ENCODE measurements at regions not wholly inside any gene's neighbourhood (a gene's known extent, or its start where the extent isn't known, plus 50 kb on each side); places are given as distances from the start of the nearest gene placed in this dataset.

DNA sequence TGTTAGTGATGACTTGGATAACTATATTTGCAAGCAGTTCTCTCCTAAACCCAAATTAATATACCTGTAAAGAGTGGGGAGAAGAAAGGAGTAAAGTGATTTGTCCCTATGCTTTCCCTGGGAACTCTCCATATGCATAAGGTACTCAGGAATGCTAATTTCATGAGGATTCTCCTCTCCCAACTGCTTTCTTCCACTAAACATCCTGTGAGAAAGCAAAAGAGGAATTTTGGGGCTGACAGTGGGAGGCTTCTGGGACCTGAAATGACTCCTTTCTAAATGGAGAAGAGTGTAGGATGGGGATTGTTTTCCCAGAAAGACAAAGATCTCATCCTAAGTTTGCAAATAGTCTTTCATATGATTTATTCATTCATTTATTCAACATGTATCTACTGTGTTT is 250.5 kb downstream of the TDRD3 start:
- TF ChIP-seq, protein P1, sequence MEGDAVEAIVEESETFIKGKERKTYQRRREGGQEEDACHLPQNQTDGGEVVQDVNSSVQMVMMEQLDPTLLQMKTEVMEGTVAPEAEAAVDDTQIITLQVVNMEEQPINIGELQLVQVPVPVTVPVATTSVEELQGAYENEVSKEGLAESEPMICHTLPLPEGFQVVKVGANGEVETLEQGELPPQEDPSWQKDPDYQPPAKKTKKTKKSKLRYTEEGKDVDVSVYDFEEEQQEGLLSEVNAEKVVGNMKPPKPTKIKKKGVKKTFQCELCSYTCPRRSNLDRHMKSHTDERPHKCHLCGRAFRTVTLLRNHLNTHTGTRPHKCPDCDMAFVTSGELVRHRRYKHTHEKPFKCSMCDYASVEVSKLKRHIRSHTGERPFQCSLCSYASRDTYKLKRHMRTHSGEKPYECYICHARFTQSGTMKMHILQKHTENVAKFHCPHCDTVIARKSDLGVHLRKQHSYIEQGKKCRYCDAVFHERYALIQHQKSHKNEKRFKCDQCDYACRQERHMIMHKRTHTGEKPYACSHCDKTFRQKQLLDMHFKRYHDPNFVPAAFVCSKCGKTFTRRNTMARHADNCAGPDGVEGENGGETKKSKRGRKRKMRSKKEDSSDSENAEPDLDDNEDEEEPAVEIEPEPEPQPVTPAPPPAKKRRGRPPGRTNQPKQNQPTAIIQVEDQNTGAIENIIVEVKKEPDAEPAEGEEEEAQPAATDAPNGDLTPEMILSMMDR (conservative IDR thresholded peaks at IDR 0.05; ENCODE audit: low read length): no peak
- no peak for TF ChIP-seq EZH2phosphoT487 (IDR thresholded peaks at IDR 0.05; ENCODE audit: borderline replicate concordance, low read depth, low read length)
